Ishikawa (cell line): ENCODE measurements at regions not wholly inside any gene's neighbourhood (a gene's known extent, or its start where the extent isn't known, plus 50 kb on each side); places are given as distances from the start of the nearest gene placed in this dataset.

ENCODE experiments used
- CEBPB ChIP-seq: IDR thresholded peaks from 2 replicates; pipeline ENCODE4 v1.6.1; 2012
- CREB1 ChIP-seq: IDR thresholded peaks from 2 replicates; pipeline ENCODE4 v1.6.1; 2012; ENCODE audit warnings: low read depth
- EGR1 ChIP-seq: IDR thresholded peaks from 2 replicates; pipeline ENCODE4 v1.6.1; 2012
- EP300 ChIP-seq: IDR thresholded peaks from 2 replicates; pipeline ENCODE4 v1.6.1; 2012; ENCODE audit warnings: borderline replicate concordance
- FOXM1 ChIP-seq: IDR thresholded peaks from 2 replicates; pipeline ENCODE4 v1.6.1; 2012; ENCODE audit warnings: low read depth, borderline replicate concordance
- MAX ChIP-seq: IDR thresholded peaks from 2 replicates; pipeline ENCODE4 v1.6.1; 2012
- NFIC ChIP-seq: IDR thresholded peaks from 2 replicates; pipeline ENCODE4 v1.6.1; 2012
- RAD21 ChIP-seq: IDR thresholded peaks from 2 replicates; pipeline ENCODE4 v1.6.1; 2012; ENCODE audit warnings: low read depth
- REST ChIP-seq: IDR thresholded peaks from 2 replicates; pipeline ENCODE4 v1.6.1; 2012; ENCODE audit warnings: low read depth, mild to moderate bottlenecking
- TAF1 ChIP-seq: IDR thresholded peaks from 2 replicates; pipeline ENCODE4 v1.6.1; 2012; ENCODE audit warnings: low read depth, mild to moderate bottlenecking
- TCF12 ChIP-seq: IDR thresholded peaks from 2 replicates; pipeline ENCODE4 v1.6.1; 2012; ENCODE audit warnings: low read depth
- TEAD4 ChIP-seq: IDR thresholded peaks from 2 replicates; pipeline ENCODE4 v1.6.1; 2012
- USF1 ChIP-seq: IDR thresholded peaks from 2 replicates; pipeline ENCODE4 v1.6.1; 2012
- YY1 ChIP-seq: IDR thresholded peaks from 2 replicates; pipeline ENCODE4 v1.6.1; 2012; ENCODE audit warnings: low read depth
- ZBTB7A ChIP-seq: IDR thresholded peaks from 2 replicates; pipeline ENCODE4 v1.6.1; 2012; ENCODE audit warnings: low read depth

- TF ChIP-seq CREB1 (no peak), TAF1 (no peak), EP300 (no peak), CEBPB (no peak), RAD21 (no peak), EGR1 (no peak), USF1 (no peak), TEAD4 (no peak)
Measured at GRCh38 chr5:174320051-174320450, 274.5 kb downstream of the NSG2 start.

- TF ChIP-seq TEAD4, result no peak
- TF ChIP-seq USF1, result peak; percentile 89
Measured at GRCh38 chr5:174323878-174324281, 278.4 kb downstream of the NSG2 start.

- no peak for TF ChIP-seq TCF12
- TF ChIP-seq FOXM1, result no peak
- no peak for TF ChIP-seq ZBTB7A
- TF ChIP-seq USF1, result no peak
Measured at GRCh38 chr5:174324680-174325079, 279.2 kb downstream of the NSG2 start.

- TF ChIP-seq TCF12, result no peak
- TF ChIP-seq ZBTB7A, result no peak
- TF ChIP-seq TAF1, result no peak
- TF ChIP-seq FOXM1, result no peak
- TF ChIP-seq RAD21, result no peak
- no peak for TF ChIP-seq USF1
- no peak for TF ChIP-seq TEAD4
- no peak for TF ChIP-seq NFIC
- TF ChIP-seq CREB1, result no peak
Measured at GRCh38 chr5:174325431-174325830, 279.9 kb downstream of the NSG2 start.

GRCh38 chr5:174325961-174326360 is 280.5 kb downstream of the NSG2 start:
- no peak for TF ChIP-seq EP300

- TF ChIP-seq RAD21 (no peak), MAX (no peak), TEAD4 (no peak), CEBPB (no peak)
Measured at GRCh38 chr5:174326372-174326771, 280.9 kb downstream of the NSG2 start.

- no peak for TF ChIP-seq EP300
- peak; percentile 63 for TF ChIP-seq RAD21
Measured at GRCh38 chr5:174327317-174327864, 281.9 kb downstream of the NSG2 start.

GRCh38 chr5:174327896-174328295 is 282.4 kb downstream of the NSG2 start:
- no peak for TF ChIP-seq CEBPB
- no peak for TF ChIP-seq CREB1
- no peak for TF ChIP-seq USF1
- no peak for TF ChIP-seq TAF1
- no peak for TF ChIP-seq YY1
- TF ChIP-seq RAD21, result no peak
- no peak for TF ChIP-seq EGR1
- no peak for TF ChIP-seq FOXM1
- TF ChIP-seq EP300, result no peak
- no peak for TF ChIP-seq TCF12
- TF ChIP-seq REST, result no peak
- no peak for TF ChIP-seq ZBTB7A
- no peak for TF ChIP-seq MAX
